WTC11 (cell line): ENCODE measurements at regions not wholly inside any gene's neighbourhood (a gene's known extent, or its start where the extent isn't known, plus 50 kb on each side); places are given as distances from the start of the nearest gene placed in this dataset.

Source experiments
- ATAC-seq: fragments of 200-7000 bp; cut with Tn5 transposase; 2 replicates; pipeline ENCODE4 v1.10.0; 2021; ENCODE audit warnings: mild to moderate bottlenecking, moderate library complexity
- CTCF ChIA-PET: fragments of 300-600 bp; sonication (Branson Sonifier 250); formaldehyde crosslinking; loops from one replicate; lab custom pipeline; 2021; ENCODE audit warnings: antibody characterized with exemption; lab: Charles Lee
- POLR2A ChIA-PET: fragments of 350-600 bp; sonication (Branson Sonifier 250); formaldehyde crosslinking; loops from one replicate; lab custom pipeline; 2021; ENCODE audit warnings: antibody characterized with exemption; lab: Charles Lee
- DNase-seq: peaks from one replicate; pipeline ENCODE4 v3.0.0; 2021; ENCODE audit warnings: low spot score
- H3K27ac Mint-ChIP-seq: 2 replicates; pipeline ENCODE4 v1.8.0; 2021; ENCODE audit warnings: mixed read lengths
- H3K27me3 Mint-ChIP-seq: 2 replicates; pipeline ENCODE4 v1.8.0; 2021; ENCODE audit warnings: low read depth, mild to moderate bottlenecking, moderate library complexity, mixed read lengths
- H3K36me3 Mint-ChIP-seq: 2 replicates; pipeline ENCODE4 v1.8.0; 2021; ENCODE audit warnings: mixed read lengths
- H3K4me1 Mint-ChIP-seq: 2 replicates; pipeline ENCODE4 v1.8.0; 2022; ENCODE audit warnings: mixed read lengths
- H3K4me3 Mint-ChIP-seq: 2 replicates; pipeline ENCODE4 v1.8.0; 2021; ENCODE audit warnings: mild to moderate bottlenecking, moderate library complexity, mixed read lengths
- H3K9me3 Mint-ChIP-seq: 2 replicates; pipeline ENCODE4 v1.8.0; 2021; ENCODE audit warnings: mixed read lengths
- ESRRA ChIP-seq: sonication (generic); formaldehyde crosslinking; IDR thresholded peaks from 2 replicates; pipeline ENCODE4 v1.8.1; 2022; ENCODE audit warnings: mild to moderate bottlenecking, missing genetic modification reagents, borderline replicate concordance
- ETV6 ChIP-seq: sonication (generic); formaldehyde crosslinking; IDR thresholded peaks from 2 replicates; pipeline ENCODE4 v1.8.1; 2022; ENCODE audit warnings: mild to moderate bottlenecking, missing genetic modification reagents
- FOXP1 ChIP-seq: sonication (generic); formaldehyde crosslinking; IDR thresholded peaks from 2 replicates; pipeline ENCODE4 v1.8.0; 2022; ENCODE audit warnings: missing genetic modification reagents, mild to moderate bottlenecking, moderate library complexity, borderline replicate concordance
- GTF2I ChIP-seq: fragments of 250-450 bp; sonication (Bioruptor Pico); conservative IDR thresholded peaks from 2 replicates; pipeline ENCODE4 v1.4.0; 2021; ENCODE audit warnings: mild to moderate bottlenecking
- JUN ChIP-seq: sonication (generic); formaldehyde crosslinking; IDR thresholded peaks from 2 replicates; pipeline ENCODE4 v1.8.0; 2023; ENCODE audit warnings: mild to moderate bottlenecking, missing genetic modification reagents
- MXD4 ChIP-seq: fragments of 250-450 bp; sonication (Bioruptor Pico); IDR thresholded peaks from 2 replicates; pipeline ENCODE4 v1.8.0; 2021; ENCODE audit warnings: mild to moderate bottlenecking, moderate library complexity, borderline replicate concordance
- NFATC4 ChIP-seq: fragments of 250-450 bp; sonication (Bioruptor Pico); IDR thresholded peaks from 2 replicates; pipeline ENCODE4 v1.9.0; 2021; ENCODE audit warnings: mild to moderate bottlenecking
- NFYB ChIP-seq: sonication (generic); formaldehyde crosslinking; conservative IDR thresholded peaks from 2 replicates; pipeline ENCODE4 v1.8.0; 2022; ENCODE audit warnings: low read depth, missing genetic modification reagents
- NR3C1 ChIP-seq: sonication (generic); formaldehyde crosslinking; conservative IDR thresholded peaks from 2 replicates; pipeline ENCODE4 v1.8.1; 2023; ENCODE audit warnings: low read depth, mild to moderate bottlenecking, missing genetic modification reagents
- SMAD4 ChIP-seq: sonication (generic); formaldehyde crosslinking; IDR thresholded peaks from 2 replicates; pipeline ENCODE4 v1.8.0; 2022; ENCODE audit warnings: mild to moderate bottlenecking, missing genetic modification reagents
- ZBTB21 ChIP-seq: sonication (generic); formaldehyde crosslinking; IDR thresholded peaks from 2 replicates; pipeline ENCODE4 v1.8.1; 2023; ENCODE audit warnings: mild to moderate bottlenecking, missing genetic modification reagents, borderline replicate concordance
- ZNF416 ChIP-seq: fragments of 250-450 bp; sonication (Bioruptor Pico); IDR thresholded peaks from 2 replicates; pipeline ENCODE4 v1.9.0; 2021; ENCODE audit warnings: mild to moderate bottlenecking, inconsistent platforms
- ZNF671 ChIP-seq: fragments of 250-450 bp; sonication (Bioruptor Pico); IDR thresholded peaks from 2 replicates; pipeline ENCODE4 v1.8.0; 2021; ENCODE audit warnings: mild to moderate bottlenecking
- TF ChIP-seq, protein P1 (sequence below): sonication (generic); formaldehyde crosslinking; IDR thresholded peaks from 2 replicates; pipeline ENCODE4 v1.8.1; 2022; ENCODE audit warnings: mild to moderate bottlenecking, missing genetic modification reagents, moderate library complexity, borderline replicate concordance
- TF ChIP-seq, protein P2 (sequence below): sonication (generic); formaldehyde crosslinking; IDR thresholded peaks from 2 replicates; pipeline ENCODE4 v1.8.0; 2023; ENCODE audit warnings: mild to moderate bottlenecking, missing genetic modification reagents
- TF ChIP-seq, protein P3 (sequence below): sonication (generic); formaldehyde crosslinking; IDR thresholded peaks from 2 replicates; pipeline ENCODE4 v1.8.1; 2022; ENCODE audit warnings: mild to moderate bottlenecking, moderate library complexity, missing genetic modification reagents

DNA sequence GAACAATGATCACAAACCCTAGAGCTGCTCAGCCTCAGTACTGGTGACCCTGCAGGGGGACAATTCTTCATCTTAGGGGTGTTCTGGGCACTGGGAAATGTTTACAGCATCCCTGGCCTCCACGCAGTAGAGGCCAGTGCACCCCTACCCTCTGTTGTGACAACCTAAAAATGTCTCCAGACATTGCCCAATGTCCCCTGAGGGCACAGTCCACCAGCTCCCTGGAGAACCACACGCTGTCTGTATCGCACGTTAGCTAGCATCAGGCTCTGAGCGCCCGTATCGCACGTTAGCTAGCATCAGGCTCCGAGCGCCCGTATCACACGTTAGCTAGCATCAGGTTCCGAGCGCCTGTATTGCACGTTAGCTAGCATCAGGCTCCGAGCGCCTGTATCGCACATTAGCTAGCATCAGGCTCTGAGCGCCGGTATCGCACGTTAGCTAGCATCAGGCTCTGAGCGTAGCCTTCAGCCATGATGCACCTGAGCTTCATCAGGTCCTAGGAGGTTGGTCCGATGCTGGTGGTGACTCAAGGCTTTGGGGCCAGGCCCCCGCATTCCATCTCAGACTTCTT is 111.1 kb upstream of the ANO1 start:
- Mint-ChIP-seq H3K4me1 (peaks cover 53% of the 10 kb centered on the region), H3K36me3 (no peaks in the 10 kb centered on the region; the same call in 1 of the 2 replicates), H3K27ac (no peak overlapping the region), H3K4me3 (no peak overlapping the region), H3K27me3 (no peaks in the 10 kb centered on the region; the same call in 1 of the 2 replicates), H3K9me3 (no peaks in the 10 kb centered on the region)
- DNase-seq, result no peak
- no peak for TF ChIP-seq NFYB (CRISPR knock-in tag)
- TF ChIP-seq ZNF416 (CRISPR knock-in tag), result no peak
- no peak for TF ChIP-seq NFATC4
- TF ChIP-seq SMAD4 (CRISPR knock-in tag), result no peak
- TF ChIP-seq, protein P1, sequence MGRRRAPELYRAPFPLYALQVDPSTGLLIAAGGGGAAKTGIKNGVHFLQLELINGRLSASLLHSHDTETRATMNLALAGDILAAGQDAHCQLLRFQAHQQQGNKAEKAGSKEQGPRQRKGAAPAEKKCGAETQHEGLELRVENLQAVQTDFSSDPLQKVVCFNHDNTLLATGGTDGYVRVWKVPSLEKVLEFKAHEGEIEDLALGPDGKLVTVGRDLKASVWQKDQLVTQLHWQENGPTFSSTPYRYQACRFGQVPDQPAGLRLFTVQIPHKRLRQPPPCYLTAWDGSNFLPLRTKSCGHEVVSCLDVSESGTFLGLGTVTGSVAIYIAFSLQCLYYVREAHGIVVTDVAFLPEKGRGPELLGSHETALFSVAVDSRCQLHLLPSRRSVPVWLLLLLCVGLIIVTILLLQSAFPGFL (CRISPR knock-in tag), result no peak
- no peak for TF ChIP-seq FOXP1 (CRISPR knock-in tag)
- TF ChIP-seq GTF2I (CRISPR knock-in tag), result no peak
- TF ChIP-seq ZNF671 (CRISPR knock-in tag), result no peak
- no peak for TF ChIP-seq ESRRA (CRISPR knock-in tag)
- POLR2A ChIA-PET, result interaction anchor here (0.6 kb wide), 1 partner anchor 71 kb away, joined by 4 read pairs; no protein-coding TSS in a partner anchor
- no peak for ATAC-seq
- CTCF ChIA-PET, result interaction anchor here (0.5 to 2.9 kb wide), 6 partner anchors 17 to 191 kb away, joined by 3 to 8 read pairs (median 3); no protein-coding TSS in a partner anchor

DNA sequence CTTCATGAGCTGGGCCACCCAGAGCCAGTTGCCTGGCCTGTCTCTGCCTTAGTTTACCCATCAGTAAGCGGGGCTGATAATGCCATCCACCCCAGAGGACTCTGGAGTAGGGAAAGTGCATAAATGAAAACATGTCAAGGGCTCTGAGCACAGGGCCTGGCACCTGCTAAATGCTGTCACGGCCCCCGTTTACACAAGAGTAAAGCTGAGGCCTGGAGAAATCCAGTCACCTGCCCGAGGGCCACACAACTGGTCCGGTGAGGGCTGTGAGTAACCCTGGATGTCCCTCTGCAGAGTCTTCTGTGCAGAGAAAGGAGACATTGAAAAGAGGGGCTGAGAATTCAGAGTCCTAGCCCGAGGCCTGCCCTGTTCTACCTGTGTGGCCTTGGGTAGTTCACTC is 110.6 kb upstream of the ANO1 start:
- ATAC-seq, result no peak
- TF ChIP-seq ZBTB21 (CRISPR knock-in tag) (no peak), NR3C1 (CRISPR knock-in tag) (no peak), MXD4 (CRISPR knock-in tag) (no peak), JUN (CRISPR knock-in tag) (no peak), ETV6 (no peak)
- TF ChIP-seq, protein P2, sequence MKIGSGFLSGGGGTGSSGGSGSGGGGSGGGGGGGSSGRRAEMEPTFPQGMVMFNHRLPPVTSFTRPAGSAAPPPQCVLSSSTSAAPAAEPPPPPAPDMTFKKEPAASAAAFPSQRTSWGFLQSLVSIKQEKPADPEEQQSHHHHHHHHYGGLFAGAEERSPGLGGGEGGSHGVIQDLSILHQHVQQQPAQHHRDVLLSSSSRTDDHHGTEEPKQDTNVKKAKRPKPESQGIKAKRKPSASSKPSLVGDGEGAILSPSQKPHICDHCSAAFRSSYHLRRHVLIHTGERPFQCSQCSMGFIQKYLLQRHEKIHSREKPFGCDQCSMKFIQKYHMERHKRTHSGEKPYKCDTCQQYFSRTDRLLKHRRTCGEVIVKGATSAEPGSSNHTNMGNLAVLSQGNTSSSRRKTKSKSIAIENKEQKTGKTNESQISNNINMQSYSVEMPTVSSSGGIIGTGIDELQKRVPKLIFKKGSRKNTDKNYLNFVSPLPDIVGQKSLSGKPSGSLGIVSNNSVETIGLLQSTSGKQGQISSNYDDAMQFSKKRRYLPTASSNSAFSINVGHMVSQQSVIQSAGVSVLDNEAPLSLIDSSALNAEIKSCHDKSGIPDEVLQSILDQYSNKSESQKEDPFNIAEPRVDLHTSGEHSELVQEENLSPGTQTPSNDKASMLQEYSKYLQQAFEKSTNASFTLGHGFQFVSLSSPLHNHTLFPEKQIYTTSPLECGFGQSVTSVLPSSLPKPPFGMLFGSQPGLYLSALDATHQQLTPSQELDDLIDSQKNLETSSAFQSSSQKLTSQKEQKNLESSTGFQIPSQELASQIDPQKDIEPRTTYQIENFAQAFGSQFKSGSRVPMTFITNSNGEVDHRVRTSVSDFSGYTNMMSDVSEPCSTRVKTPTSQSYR (CRISPR knock-in tag), result no peak
- TF ChIP-seq, protein P3, sequence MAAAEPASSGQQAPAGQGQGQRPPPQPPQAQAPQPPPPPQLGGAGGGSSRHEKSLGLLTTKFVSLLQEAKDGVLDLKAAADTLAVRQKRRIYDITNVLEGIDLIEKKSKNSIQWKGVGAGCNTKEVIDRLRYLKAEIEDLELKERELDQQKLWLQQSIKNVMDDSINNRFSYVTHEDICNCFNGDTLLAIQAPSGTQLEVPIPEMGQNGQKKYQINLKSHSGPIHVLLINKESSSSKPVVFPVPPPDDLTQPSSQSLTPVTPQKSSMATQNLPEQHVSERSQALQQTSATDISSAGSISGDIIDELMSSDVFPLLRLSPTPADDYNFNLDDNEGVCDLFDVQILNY (CRISPR knock-in tag), result no peak
- DNase-seq, result no peak
- H3K27ac Mint-ChIP-seq, result no peak overlapping the region
- POLR2A ChIA-PET, result interaction anchor here (0.6 kb wide), 1 partner anchor 72 kb away, joined by 4 read pairs; no protein-coding TSS in a partner anchor
- CTCF ChIA-PET, result interaction anchor here (0.5 to 2.9 kb wide), 4 partner anchors 17 to 191 kb away, joined by 3 to 8 read pairs (median 3); no protein-coding TSS in a partner anchor
- H3K9me3 Mint-ChIP-seq, result no peaks in the 10 kb centered on the region
- H3K4me3 Mint-ChIP-seq, result no peak overlapping the region
- peaks cover 51% of the 10 kb centered on the region for H3K4me1 Mint-ChIP-seq
- H3K36me3 Mint-ChIP-seq, result no peaks in the 10 kb centered on the region
- H3K27me3 Mint-ChIP-seq, result no peaks in the 10 kb centered on the region; the same call in 1 of the 2 replicates
